ENCODE measurements at regions not wholly inside any gene's neighbourhood (a gene's known extent, or its start where the extent isn't known, plus 50 kb on each side); places are given as distances from the start of the nearest gene placed in this dataset.
A peak's percentile ranks its signal among the peaks of the same experiment; 100 is the strongest.

GRCh38 chr9:34907044-34907443 is 51.0 kb upstream of the PHF24 start:
- DNase-seq (no peak), ATAC-seq (no peak)
- intact Hi-C loops (cut with DNase I; ENCODE audit: low total_unique reads) (loop anchor here (10.0 kb wide), 1 partner anchor 348 kb away; no protein-coding TSS in a partner anchor), in situ Hi-C loops (cut with MboI; ENCODE audit: low sequenced_read_pairs in 4 of 4) (loop anchor here in 1 of 4 donors (10.0 kb wide), 1 partner anchor 148 kb away; no protein-coding TSS in a partner anchor)
- no peak overlapping the region for H3K4me3 ChIP-seq
- no peak overlapping the region for H3K27ac ChIP-seq
- H3K27me3 ChIP-seq = no peaks in the 10 kb centered on the region
- no peaks in the 10 kb centered on the region for H3K4me1 ChIP-seq
- no peaks in the 10 kb centered on the region for H3K36me3 ChIP-seq
- no peaks in the 10 kb centered on the region for H3K9me3 ChIP-seq
- no peak for TF ChIP-seq POLR2A (IDR thresholded peaks at IDR 0.05)

- Histone ChIP-seq H3K27ac (no peak overlapping the region), H3K4me1 (no peaks in the 10 kb centered on the region), H3K27me3 (peaks cover 5 to 10% (median 9%) of the 10 kb centered on the region in 3 donors), H3K9me3 (no peaks in the 10 kb centered on the region), H3K4me3 (no peak overlapping the region), H3K36me3 (no peaks in the 10 kb centered on the region)
- intact Hi-C loops (cut with DNase I; ENCODE audit: low total_unique reads) (loop anchor here (1.0 to 10.0 kb wide), 5 partner anchors 86 to 577 kb away; partner anchors contain the start of gene PIGO), in situ Hi-C loops (cut with MboI; ENCODE audit: low sequenced_read_pairs in 4 of 4) (loop anchor here (5.0 to 25.0 kb wide), 5 partner anchors 83 to 563 kb away; partner anchors contain the start of gene PIGO (in 1 of the 4))
- TF ChIP-seq POLR2A (IDR thresholded peaks at IDR 0.05) = no peak
- peak; percentile 83 to 86 (median 83) for TF ChIP-seq CTCF (IDR thresholded peaks at IDR 0.05 in 4 of 5, conservative IDR thresholded peaks at IDR 0.05 in 1 of 5)
- DNase-seq (peak; percentile 54 to 74), ATAC-seq (peak; percentile 100)
Measured at GRCh38 chr9:34899535-34900158, 58.4 kb upstream of the PHF24 start.

DNA sequence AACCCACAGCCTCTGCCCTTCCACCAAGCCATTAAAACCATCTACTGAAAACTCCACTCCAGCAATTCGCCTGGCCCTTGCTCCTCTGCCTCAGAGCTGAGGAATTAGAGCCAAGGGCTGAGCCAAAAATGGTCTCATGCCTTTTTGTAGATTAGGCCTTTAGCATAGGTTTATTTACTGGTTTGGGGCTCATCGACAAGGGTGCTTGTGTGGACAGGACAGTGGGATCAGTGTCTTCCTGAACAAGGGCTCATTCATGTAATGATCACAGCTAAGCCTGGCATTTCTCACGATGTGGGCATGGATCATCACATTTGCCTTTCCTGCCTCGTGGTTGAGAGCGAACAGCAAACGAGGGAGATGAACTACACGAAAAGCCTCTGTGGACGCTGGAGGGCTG is 59.2 kb upstream of the PHF24 start:
- in situ Hi-C loops (cut with MboI; ENCODE audit: low sequenced_read_pairs in 4 of 4) = loop anchor here in 3 of 4 donors (5.0 to 25.0 kb wide), 3 partner anchors 193 to 563 kb away; partner anchors contain the start of gene PIGO (in 1 of the 3)
- intact Hi-C loops (cut with DNase I; ENCODE audit: low total_unique reads) = loop anchor here (1.0 to 2.0 kb wide), 4 partner anchors 86 to 578 kb away; partner anchors contain the start of gene PIGO
- no peak for ATAC-seq

DNA sequence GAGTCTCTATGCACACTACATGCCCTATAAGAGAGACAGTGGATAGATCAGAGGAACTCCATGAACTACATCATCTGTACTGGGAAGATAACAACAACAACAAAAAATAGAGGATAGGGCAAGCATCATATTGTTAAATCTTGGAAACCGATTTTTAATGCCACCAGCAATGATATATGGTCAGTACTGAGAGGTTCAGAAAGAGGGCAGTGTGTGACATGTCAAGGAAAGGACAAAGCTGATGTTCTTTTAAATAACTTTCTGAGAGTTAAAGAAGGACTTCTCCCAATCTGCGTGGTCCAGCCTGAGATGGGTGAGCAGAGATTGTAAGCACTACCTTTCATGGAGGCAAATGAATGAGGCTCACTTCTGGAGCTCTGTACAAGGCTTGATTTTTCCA is 62.0 kb upstream of the PHF24 start:
- Histone ChIP-seq H3K4me3 (no peak overlapping the region), H3K36me3 (no peaks in the 10 kb centered on the region), H3K27ac (no peak overlapping the region), H3K4me1 (peaks cover 8 to 10% of the 10 kb centered on the region in 2 donors), H3K9me3 (no peaks in the 10 kb centered on the region), H3K27me3 (peaks cover 5 to 10% (median 9%) of the 10 kb centered on the region in 3 donors)
- in situ Hi-C loops (cut with MboI; ENCODE audit: low sequenced_read_pairs in 4 of 4) (loop anchor here in 3 of 4 donors (5.0 to 25.0 kb wide), 3 partner anchors 196 to 566 kb away; partner anchors contain the start of gene PIGO (in 1 of the 3)), intact Hi-C loops (cut with DNase I; ENCODE audit: low total_unique reads) (no loop called here)
- ATAC-seq (no peak), DNase-seq (no peak)
- no peak for TF ChIP-seq CTCF (IDR thresholded peaks at IDR 0.05 in 4 of 5, conservative IDR thresholded peaks at IDR 0.05 in 1 of 5)
- TF ChIP-seq POLR2A (IDR thresholded peaks at IDR 0.05) = no peak

More for the DNA sequence above, 59.2 kb upstream of the PHF24 start:
- H3K36me3 ChIP-seq = no peaks in the 10 kb centered on the region
- H3K4me3 ChIP-seq = no peak overlapping the region
- TF ChIP-seq POLR2A (IDR thresholded peaks at IDR 0.05) = no peak
- no peak for TF ChIP-seq CTCF (IDR thresholded peaks at IDR 0.05 in 4 of 5, conservative IDR thresholded peaks at IDR 0.05 in 1 of 5)
- DNase-seq = no peak
- no peak overlapping the region for H3K27ac ChIP-seq
- no peaks in the 10 kb centered on the region for H3K4me1 ChIP-seq
- peaks cover 5 to 10% (median 9%) of the 10 kb centered on the region in 3 donors for H3K27me3 ChIP-seq
- H3K9me3 ChIP-seq = no peaks in the 10 kb centered on the region

GRCh38 chr9:34892886-34893285 is 65.2 kb upstream of the PHF24 start:
- H3K27me3 ChIP-seq = peaks cover 5 to 10% (median 9%) of the 10 kb centered on the region in 3 donors
- H3K9me3 ChIP-seq = no peaks in the 10 kb centered on the region
- H3K4me3 ChIP-seq = no peak overlapping the region
- DNase-seq = peak in 1 of 2 donors; percentile 13
- H3K4me1 ChIP-seq = peaks cover 8 to 10% of the 10 kb centered on the region in 2 donors
- intact Hi-C loops (cut with DNase I; ENCODE audit: low total_unique reads) = no loop called here
- TF ChIP-seq POLR2A (IDR thresholded peaks at IDR 0.05) (no peak), CTCF (IDR thresholded peaks at IDR 0.05 in 4 of 5, conservative IDR thresholded peaks at IDR 0.05 in 1 of 5) (no peak)
- no peaks in the 10 kb centered on the region for H3K36me3 ChIP-seq
- H3K27ac ChIP-seq = no peak overlapping the region
- in situ Hi-C loops (cut with MboI; ENCODE audit: low sequenced_read_pairs in 4 of 4) = loop anchor here in 2 of 4 donors (10.0 to 25.0 kb wide), 2 partner anchors 202 to 569 kb away; partner anchors contain the start of gene PIGO (in 1 of the 2)
- peak in 1 of 2 donors; percentile 23 for ATAC-seq

Measured in gastrocnemius medialis (tissue), 4 donors.